ENCODE measurements at regions not wholly inside any gene's neighbourhood (a gene's known extent, or its start where the extent isn't known, plus 50 kb on each side); places are given as distances from the start of the nearest gene placed in this dataset.

GRCh38 chr1:21350202-21350885 is 60.1 kb upstream of the ECE1 start:
- no peaks in the 10 kb centered on the region for H3K36me3 ChIP-seq
- WGBS, 2 donors: 87 to 89% methylated on average over 11 of the region's 11 CpGs
- H3K27me3 ChIP-seq: no peaks in the 10 kb centered on the region
- TF ChIP-seq POLR2AphosphoS5 (IDR thresholded peaks at IDR 0.05): no peak
- TF ChIP-seq POLR2A (IDR thresholded peaks at IDR 0.05): no peak
- TF ChIP-seq EP300 (IDR thresholded peaks at IDR 0.05): no peak
- TF ChIP-seq CTCF (IDR thresholded peaks at IDR 0.05): no peak
- H3K4me3 ChIP-seq: no peak overlapping the region
- H3K27ac ChIP-seq: no peak overlapping the region
- no peaks in the 10 kb centered on the region for H3K9me3 ChIP-seq
- ATAC-seq (ENCODE audit: low FRiP score in 2 of 2): no peak
- DNase-seq: no peak
- H3K4me1 ChIP-seq: peaks cover 0 to 13% (median 8%) of the 10 kb centered on the region in 4 donors

GRCh38 chr1:21349693-21350092 is 59.4 kb upstream of the ECE1 start:
- H3K4me1 ChIP-seq: peaks cover under 1 to 16% (median 11%) of the 10 kb centered on the region in 4 donors
- no peak overlapping the region for H3K27ac ChIP-seq
- H3K9me3 ChIP-seq: no peaks in the 10 kb centered on the region
- no peak overlapping the region for H3K4me3 ChIP-seq
- DNase-seq (no peak), ATAC-seq (ENCODE audit: low FRiP score in 2 of 2) (no peak)
- H3K27me3 ChIP-seq: no peaks in the 10 kb centered on the region
- WGBS, 2 donors: 88 to 89% methylated on average over 3 of the region's 3 CpGs
- H3K36me3 ChIP-seq: no peaks in the 10 kb centered on the region
- no peak for TF ChIP-seq CTCF (IDR thresholded peaks at IDR 0.05)
- TF ChIP-seq EP300 (IDR thresholded peaks at IDR 0.05): no peak
- TF ChIP-seq POLR2A (IDR thresholded peaks at IDR 0.05): no peak
- no peak for TF ChIP-seq POLR2AphosphoS5 (IDR thresholded peaks at IDR 0.05)

- ATAC-seq (ENCODE audit: low FRiP score in 2 of 2): no peak
- WGBS, 2 donors: 70 to 78% methylated on average over 6 to 8 of the region's 8 CpGs
- Histone ChIP-seq H3K27me3 (no peaks in the 10 kb centered on the region), H3K4me1 (peaks cover 16 to 40% (median 26%) of the 10 kb centered on the region in 4 donors), H3K36me3 (no peaks in the 10 kb centered on the region), H3K9me3 (no peaks in the 10 kb centered on the region), H3K4me3 (no peak overlapping the region), H3K27ac (no peak overlapping the region)
- TF ChIP-seq POLR2A (IDR thresholded peaks at IDR 0.05): no peak
- TF ChIP-seq POLR2AphosphoS5 (IDR thresholded peaks at IDR 0.05): no peak
- TF ChIP-seq CTCF (IDR thresholded peaks at IDR 0.05): no peak
- no peak for TF ChIP-seq EP300 (IDR thresholded peaks at IDR 0.05)
- no peak for DNase-seq
Measured at GRCh38 chr1:21347072-21347581, 56.9 kb upstream of the ECE1 start.

GRCh38 chr1:21346365-21347071 is 56.3 kb upstream of the ECE1 start:
- Histone ChIP-seq H3K4me3 (peak overlapping the region in 2 of 4 donors; percentile 83 to 90), H3K4me1 (peaks cover 21 to 45% (median 32%) of the 10 kb centered on the region in 4 donors), H3K36me3 (no peaks in the 10 kb centered on the region), H3K9me3 (no peaks in the 10 kb centered on the region), H3K27me3 (no peaks in the 10 kb centered on the region), H3K27ac (no peak overlapping the region)
- ATAC-seq (ENCODE audit: low FRiP score in 2 of 2): no peak
- no peak for TF ChIP-seq CTCF (IDR thresholded peaks at IDR 0.05)
- TF ChIP-seq POLR2A (IDR thresholded peaks at IDR 0.05): no peak
- no peak for TF ChIP-seq EP300 (IDR thresholded peaks at IDR 0.05)
- TF ChIP-seq POLR2AphosphoS5 (IDR thresholded peaks at IDR 0.05): no peak
- 61 to 62% methylated on average over 13 of the region's 13 CpGs for WGBS, 2 donors
- DNase-seq: no peak
